Gastroesophageal sphincter (tissue), 4 donors: ENCODE measurements at regions not wholly inside any gene's neighbourhood (a gene's known extent, or its start where the extent isn't known, plus 50 kb on each side); places are given as distances from the start of the nearest gene placed in this dataset.

ENCODE experiments used
- ATAC-seq: fragments of 150-250 bp; one replicate; pipeline ENCODE4 v1.9.1; 2016; ENCODE audit warnings: mild to moderate bottlenecking, moderate library complexity
- H3K27ac ChIP-seq, 4 donors: fragments of 200-600 bp; sonication (generic) in 3 of 4; 1 replicate in 3 of 4; 2 replicates in 1 of 4; pipeline ENCODE4 v1.5.1; 2016 to 2019
- H3K27me3 ChIP-seq: fragments of 200-600 bp; sonication (generic); one replicate; pipeline ENCODE4 v1.5.1; 2019
- H3K36me3 ChIP-seq, 2 donors: fragments of 200-600 bp; sonication (generic); one replicate each; pipeline ENCODE4 v1.5.1; 2019; ENCODE audit warnings: control low read depth in 1 of 2
- H3K4me1 ChIP-seq, 3 donors: fragments of 200-600 bp; sonication (generic); 1 replicate in 2 of 3; 2 replicates in 1 of 3; pipeline ENCODE4 v1.5.1; 2016 to 2019; ENCODE audit warnings: control low read depth in 2 of 3
- H3K4me3 ChIP-seq, 2 donors: fragments of 200-600 bp; sonication (generic); one replicate each; pipeline ENCODE4 v1.5.1; 2019; ENCODE audit warnings: mild to moderate bottlenecking in 1 of 2, moderate library complexity in 1 of 2
- H3K9me3 ChIP-seq, 3 donors: fragments of 200-600 bp; sonication (generic); one replicate each; pipeline ENCODE4 v1.5.1; 2017 to 2019; ENCODE audit warnings: control low read depth in 2 of 3
- CTCF ChIP-seq, 4 experiments: fragments of 200-600 bp in 2 of 4; fragments of 450-650 bp in 2 of 4; sonication (generic) in 1 of 4; IDR thresholded peaks; one replicate each; pipeline ENCODE4 v1.5.1; 2017 to 2019; ENCODE audit warnings: antibody characterized with exemption in 4 of 4, mild to moderate bottlenecking in 2 of 4, moderate library complexity in 2 of 4
- EP300 ChIP-seq: sonication (generic); formaldehyde crosslinking; IDR thresholded peaks from one replicate; pipeline ENCODE4 v1.6.1; 2017; ENCODE audit warnings: antibody characterized with exemption, mild to moderate bottlenecking
- POLR2A ChIP-seq, 2 donors: fragments of 450-650 bp; IDR thresholded peaks; one replicate each; pipeline ENCODE4 v1.6.1; 2017; ENCODE audit warnings: antibody characterized with exemption in 2 of 2, mild to moderate bottlenecking in 2 of 2, moderate library complexity in 1 of 2
- POLR2AphosphoS5 ChIP-seq: sonication (generic); formaldehyde crosslinking; IDR thresholded peaks from one replicate; pipeline ENCODE4 v1.6.1; 2017; ENCODE audit warnings: antibody characterized with exemption
- WGBS, 2 donors: methylation state at CpG; one replicate each; pipeline ENCODE4 v1.1.5; 2018; ENCODE audit warnings: low coverage in 1 of 2; 5-methylcytosine and 5-hydroxymethylcytosine counted together

- TF ChIP-seq CTCF (IDR thresholded peaks at IDR 0.05) (no peak), EP300 (no peak), POLR2A (IDR thresholded peaks at IDR 0.05) (no peak), POLR2AphosphoS5 (no peak)
- Histone ChIP-seq H3K9me3 (no peaks in the 10 kb centered on the region), H3K4me3 (no peak overlapping the region), H3K36me3 (no peaks in the 10 kb centered on the region), H3K27ac (no peak overlapping the region), H3K27me3 (no peaks in the 10 kb centered on the region), H3K4me1 (no peaks in the 10 kb centered on the region)
- ATAC-seq, result no peak
Observed at GRCh38 chr2:198901894-198902293, 555.8 kb downstream of the SATB2 start.

- no peak overlapping the region for H3K27ac ChIP-seq
- ATAC-seq, result no peak
- no peaks in the 10 kb centered on the region for H3K4me1 ChIP-seq
- TF ChIP-seq CTCF (IDR thresholded peaks at IDR 0.05) (no peak), POLR2A (IDR thresholded peaks at IDR 0.05) (no peak), POLR2AphosphoS5 (no peak), EP300 (no peak)
- no peak overlapping the region for H3K4me3 ChIP-seq
- WGBS, 2 donors, result 90 to 100% methylated on average over 1 to 2 of the region's 3 CpGs
- H3K27me3 ChIP-seq, result no peaks in the 10 kb centered on the region
- H3K9me3 ChIP-seq, result no peaks in the 10 kb centered on the region
- H3K36me3 ChIP-seq, result no peaks in the 10 kb centered on the region
Observed at GRCh38 chr2:198900141-198900540, 557.6 kb downstream of the SATB2 start.

- TF ChIP-seq POLR2A (IDR thresholded peaks at IDR 0.05), result no peak
- TF ChIP-seq CTCF (IDR thresholded peaks at IDR 0.05), result no peak
- TF ChIP-seq EP300, result no peak
- TF ChIP-seq POLR2AphosphoS5, result no peak
Observed at GRCh38 chr2:198890490-198890889, 567.2 kb downstream of the SATB2 start.

GRCh38 chr2:198883604-198884003 is 574.1 kb downstream of the SATB2 start:
- 43 to 50% methylated on average over 2 of the region's 2 CpGs for WGBS, 2 donors
- H3K27ac ChIP-seq, result no peak overlapping the region
- no peaks in the 10 kb centered on the region for H3K27me3 ChIP-seq
- H3K4me3 ChIP-seq, result no peak overlapping the region
- no peak for TF ChIP-seq CTCF (IDR thresholded peaks at IDR 0.05)
- no peak for TF ChIP-seq EP300
- no peak for TF ChIP-seq POLR2A (IDR thresholded peaks at IDR 0.05)
- no peak for TF ChIP-seq POLR2AphosphoS5
- H3K36me3 ChIP-seq, result no peaks in the 10 kb centered on the region
- H3K4me1 ChIP-seq, result no peaks in the 10 kb centered on the region
- no peak for ATAC-seq
- no peaks in the 10 kb centered on the region for H3K9me3 ChIP-seq

More at GRCh38 chr2:198890490-198890889, 567.2 kb downstream of the SATB2 start:
- no peak overlapping the region for H3K4me3 ChIP-seq
- no peaks in the 10 kb centered on the region for H3K9me3 ChIP-seq
- no peak overlapping the region for H3K27ac ChIP-seq
- H3K27me3 ChIP-seq, result no peaks in the 10 kb centered on the region
- ATAC-seq, result no peak
- H3K4me1 ChIP-seq, result no peaks in the 10 kb centered on the region
- no peaks in the 10 kb centered on the region for H3K36me3 ChIP-seq

GRCh38 chr2:198880986-198881385 is 576.8 kb downstream of the SATB2 start:
- no peaks in the 10 kb centered on the region for H3K27me3 ChIP-seq
- no peak overlapping the region for H3K4me3 ChIP-seq
- H3K4me1 ChIP-seq, result no peaks in the 10 kb centered on the region
- TF ChIP-seq POLR2AphosphoS5 (no peak), EP300 (no peak), POLR2A (IDR thresholded peaks at IDR 0.05) (no peak), CTCF (IDR thresholded peaks at IDR 0.05) (no peak)
- ATAC-seq, result no peak
- no peak overlapping the region for H3K27ac ChIP-seq
- H3K9me3 ChIP-seq, result no peaks in the 10 kb centered on the region
- H3K36me3 ChIP-seq, result no peaks in the 10 kb centered on the region
